Stimulated activated naive CD8-positive, alpha-beta T cell treated with anti-CD3 and anti-CD28 coated beads, Interleukin-15, Interleukin-2, amounts not matched to agents 100 U/mL and 50 U/mL, for 24 hours (primary cell): ENCODE measurements at regions not wholly inside any gene's neighbourhood (a gene's known extent, or its start where the extent isn't known, plus 50 kb on each side); places are given as distances from the start of the nearest gene placed in this dataset.

ENCODE experiments used
- ATAC-seq: fragments of 150-1000 bp; cut with Tn5 transposase; one replicate; pipeline ENCODE4 v1.10.0; 2021
- DNase-seq: peaks from one replicate; pipeline ENCODE4 v3.0.0; 2021

DNA sequence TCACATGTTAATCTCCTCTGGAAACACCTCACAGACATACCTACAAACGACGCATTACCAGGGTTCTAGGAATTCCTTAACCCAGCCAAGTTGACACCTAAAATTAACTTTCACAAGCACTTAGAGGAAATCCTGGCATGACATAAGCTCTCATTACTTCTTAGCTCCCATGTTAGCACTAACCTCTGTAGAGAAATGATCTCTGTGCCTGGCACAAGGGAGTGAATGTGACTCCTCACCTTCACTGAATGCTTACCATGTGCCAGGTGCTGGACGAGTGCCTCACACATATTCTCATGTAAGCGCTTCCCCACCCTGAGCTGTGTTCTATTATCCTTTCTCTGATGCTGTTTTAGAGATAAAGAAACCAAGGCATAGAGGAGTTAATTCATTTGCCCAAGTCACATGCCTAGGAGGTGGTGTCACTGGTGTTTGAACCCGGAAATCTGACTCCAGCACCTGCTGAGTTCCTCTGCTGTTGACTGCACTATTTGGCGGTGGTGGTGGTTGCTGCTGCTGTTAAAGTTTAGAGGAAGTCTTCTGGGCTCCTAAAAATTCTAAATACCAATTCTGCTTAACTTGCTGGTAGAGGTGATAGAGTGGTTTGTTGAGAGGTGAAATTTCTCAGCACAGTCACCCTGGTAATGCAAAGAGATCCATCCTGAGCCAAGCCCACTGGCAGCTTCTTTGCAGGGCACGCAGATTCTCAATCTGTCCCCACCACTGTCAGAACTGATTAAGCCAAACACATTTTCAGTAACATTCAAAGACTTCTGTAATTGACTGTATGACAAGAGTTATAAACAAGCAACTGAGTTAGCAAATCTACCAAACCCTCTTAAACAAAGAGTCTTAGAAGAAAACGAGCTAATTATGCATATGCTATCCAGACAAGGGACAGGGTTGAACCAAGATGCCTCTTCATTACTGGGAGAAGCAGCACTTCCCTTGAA lies 200.3 kb downstream of the CMPK2 start:
- ATAC-seq (no peak), DNase-seq (no peak)

DNA sequence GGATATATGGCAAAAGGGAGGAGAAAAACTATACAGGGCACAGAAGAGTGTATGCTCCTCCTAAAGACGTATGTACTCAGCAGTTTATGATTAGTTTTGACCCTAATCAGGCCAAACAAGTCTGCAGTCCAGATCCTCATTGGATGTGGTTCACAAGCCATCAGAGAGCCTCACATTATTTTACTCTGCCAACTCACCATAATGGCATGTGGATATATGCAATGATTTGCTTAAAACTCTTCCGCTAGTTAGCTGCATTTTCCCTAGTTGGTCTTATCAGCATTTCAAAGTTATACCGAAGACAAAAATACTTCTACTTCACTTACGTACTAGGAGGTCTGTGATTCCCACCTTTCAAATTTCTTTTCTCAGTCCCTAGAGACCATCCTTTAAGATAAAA lies 198.4 kb downstream of the CMPK2 start:
- ATAC-seq (no peak), DNase-seq (no peak)

DNA sequence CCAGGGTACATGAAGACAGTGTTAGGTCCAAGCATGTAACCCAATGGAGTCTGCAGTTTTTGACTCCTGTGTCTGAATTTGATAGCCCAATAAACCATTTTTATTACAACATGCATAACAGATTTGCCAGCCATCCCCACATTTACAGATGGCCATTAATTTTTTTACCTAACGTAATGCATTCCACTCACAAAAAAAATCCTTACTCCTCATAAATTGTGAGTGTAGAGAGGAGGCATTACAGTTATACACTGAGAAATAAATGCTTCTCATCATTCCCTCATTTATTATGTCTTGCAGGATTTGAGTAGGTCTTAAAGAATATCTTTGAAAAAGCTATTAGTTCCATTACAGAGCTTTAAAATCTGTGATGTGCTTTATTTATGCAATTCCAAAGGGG lies 193.8 kb downstream of the CMPK2 start:
- ATAC-seq (no peak), DNase-seq (no peak)

DNA sequence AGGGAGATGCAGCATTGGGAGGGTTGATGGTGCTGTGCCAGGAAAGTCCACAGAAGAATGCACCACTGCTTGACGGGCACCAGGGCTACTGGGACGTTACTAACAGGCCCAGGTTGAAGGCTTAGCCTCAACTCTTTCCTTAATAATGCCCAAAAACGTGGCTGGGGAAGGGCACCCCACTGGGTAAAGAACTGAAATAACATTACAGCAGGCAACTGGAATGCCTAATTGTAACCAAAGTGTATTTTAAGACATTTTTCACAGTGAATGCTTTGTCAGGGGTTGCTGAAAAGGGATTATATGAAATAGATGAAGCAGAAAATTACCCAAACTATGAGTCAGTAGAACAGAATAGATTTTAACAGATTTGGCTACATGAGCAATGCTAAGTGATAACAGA lies 191.3 kb downstream of the CMPK2 start:
- no peak for DNase-seq
- no peak for ATAC-seq

DNA sequence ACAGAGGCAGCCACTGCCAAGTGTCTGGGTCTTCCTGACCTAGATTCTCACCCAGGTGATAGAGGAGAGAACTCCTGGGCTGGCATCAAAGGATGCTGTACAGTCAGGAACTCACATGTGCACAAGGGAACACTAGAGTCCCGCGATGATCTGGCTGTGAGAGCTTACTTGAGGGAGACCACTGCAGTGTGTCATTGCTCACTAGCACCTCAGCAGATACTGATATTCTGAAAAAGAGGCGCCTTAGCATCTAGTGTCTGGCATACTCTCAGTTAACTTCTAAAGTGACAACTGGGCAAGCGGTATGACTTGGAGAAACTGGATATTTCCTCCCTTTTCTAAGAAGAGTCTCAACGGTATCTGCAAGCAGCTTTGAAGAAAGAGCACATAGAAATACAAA lies 189.9 kb downstream of the CMPK2 start:
- no peak for ATAC-seq
- DNase-seq, result no peak

DNA sequence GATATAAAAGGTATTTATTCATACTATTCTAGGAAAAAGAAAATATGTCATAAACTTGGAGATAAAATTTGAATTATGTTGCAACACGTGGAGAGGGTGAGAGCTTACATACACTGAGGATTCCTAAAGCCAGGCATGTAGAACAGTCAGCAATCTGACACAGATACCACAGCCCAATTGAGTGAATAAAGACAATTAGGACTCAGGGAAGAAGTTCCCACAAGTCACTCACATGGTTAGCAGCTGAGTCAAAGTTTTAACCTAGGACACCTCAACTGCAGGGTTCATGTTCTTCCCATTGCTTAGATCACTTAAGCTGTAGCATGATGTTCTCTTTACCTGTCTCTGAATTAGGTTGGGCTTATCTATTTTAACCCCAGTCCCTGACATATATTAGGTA lies 189.5 kb downstream of the CMPK2 start:
- no peak for ATAC-seq
- DNase-seq, result no peak

DNA sequence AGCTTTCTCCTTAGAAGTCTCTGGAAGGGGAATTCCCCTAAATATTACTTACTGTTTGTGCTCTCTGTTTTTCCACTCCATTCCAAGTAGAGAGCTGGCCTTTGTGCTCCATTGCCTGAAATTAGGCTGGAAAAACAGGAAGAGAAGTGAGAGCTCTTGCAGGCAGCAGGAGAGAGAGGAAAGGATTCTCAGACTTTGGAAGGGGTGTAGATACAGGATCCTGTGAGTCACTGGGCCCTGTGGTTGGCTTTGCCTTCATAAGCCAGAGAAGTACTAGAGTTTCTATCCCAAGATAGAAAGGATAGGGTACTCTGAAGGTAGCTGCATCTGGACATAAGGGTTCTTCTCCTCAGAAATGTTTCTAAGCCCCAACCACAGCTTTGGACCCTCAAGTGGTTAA lies 188.9 kb downstream of the CMPK2 start:
- ATAC-seq (no peak), DNase-seq (no peak)

DNA sequence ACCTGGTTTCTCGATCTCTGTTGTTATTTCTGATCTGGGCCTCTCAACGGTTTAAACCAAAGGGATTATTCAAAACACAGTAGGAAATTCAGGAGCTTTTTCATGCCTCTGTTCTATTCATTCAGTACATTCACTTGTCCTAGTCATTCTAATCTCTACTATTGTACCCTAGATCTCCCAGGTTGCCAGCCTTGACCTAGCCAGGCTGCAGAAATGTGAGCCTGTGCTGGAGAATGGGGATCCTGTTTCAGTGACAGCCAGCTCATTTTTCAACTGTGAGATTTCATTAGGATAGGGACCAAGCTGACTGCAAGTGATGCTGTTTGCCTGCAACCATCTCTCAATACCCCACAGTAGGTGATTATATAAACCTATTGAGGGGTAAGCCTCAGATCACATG lies 186.2 kb downstream of the CMPK2 start:
- DNase-seq (no peak), ATAC-seq (no peak)

DNA sequence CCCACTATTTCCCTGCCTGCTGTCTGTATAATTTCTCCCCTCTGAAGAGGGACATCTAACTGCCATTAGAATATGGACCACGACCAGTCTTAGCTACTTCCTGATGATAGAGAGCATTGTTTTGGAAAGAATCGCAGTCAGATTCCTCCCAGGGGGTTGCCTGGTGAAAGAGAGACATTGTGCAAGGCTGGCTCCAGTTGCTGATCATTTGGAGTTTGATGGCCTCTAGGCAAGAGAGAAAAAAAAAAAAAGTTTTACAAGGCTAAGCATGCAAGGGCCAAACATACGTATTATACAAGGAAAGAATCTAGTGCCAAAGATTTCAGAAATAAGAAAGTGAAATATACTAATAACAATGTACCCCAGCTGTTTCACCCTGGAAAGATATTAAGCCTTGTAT lies 182.2 kb downstream of the CMPK2 start:
- no peak for DNase-seq
- no peak for ATAC-seq

DNA sequence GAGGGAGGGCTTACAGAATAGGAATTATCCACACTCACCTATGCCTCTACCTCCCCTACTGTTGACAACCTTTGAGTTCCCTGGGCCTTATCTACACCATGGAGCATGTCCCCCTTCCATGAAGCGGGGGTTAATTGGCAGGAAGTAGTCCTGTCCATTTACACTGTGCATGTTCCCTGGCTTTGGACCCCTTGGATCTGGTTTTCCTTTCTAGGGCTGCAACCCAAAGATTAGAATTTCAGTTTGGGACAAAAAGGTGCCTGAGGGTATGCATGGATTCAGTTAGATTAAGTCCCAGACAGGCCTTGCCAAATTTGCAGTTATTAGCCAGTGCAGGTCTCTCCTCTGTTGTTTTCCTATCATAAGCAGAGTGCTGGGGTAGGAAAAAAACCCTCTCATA lies 180.3 kb downstream of the CMPK2 start:
- DNase-seq (no peak), ATAC-seq (no peak)

DNA sequence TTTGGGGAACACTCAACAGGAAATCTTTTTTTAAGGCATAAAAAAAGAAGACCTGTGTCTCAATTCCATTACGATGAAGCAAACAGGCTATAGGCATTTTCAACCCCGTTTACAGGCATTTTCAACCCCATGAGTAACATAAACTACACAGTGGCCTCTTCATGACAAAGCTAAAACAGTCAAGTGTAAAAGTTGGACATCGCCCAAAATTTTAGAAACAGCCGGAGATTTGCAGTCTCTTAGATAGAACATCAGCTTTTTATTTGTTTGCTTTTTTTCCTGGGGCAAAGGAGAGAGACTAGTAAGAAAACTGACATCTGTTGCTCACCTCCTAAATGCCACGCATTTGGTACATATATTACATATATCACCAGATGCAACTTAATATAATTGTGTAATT lies 173.7 kb downstream of the CMPK2 start:
- no peak for ATAC-seq
- no peak for DNase-seq

DNA sequence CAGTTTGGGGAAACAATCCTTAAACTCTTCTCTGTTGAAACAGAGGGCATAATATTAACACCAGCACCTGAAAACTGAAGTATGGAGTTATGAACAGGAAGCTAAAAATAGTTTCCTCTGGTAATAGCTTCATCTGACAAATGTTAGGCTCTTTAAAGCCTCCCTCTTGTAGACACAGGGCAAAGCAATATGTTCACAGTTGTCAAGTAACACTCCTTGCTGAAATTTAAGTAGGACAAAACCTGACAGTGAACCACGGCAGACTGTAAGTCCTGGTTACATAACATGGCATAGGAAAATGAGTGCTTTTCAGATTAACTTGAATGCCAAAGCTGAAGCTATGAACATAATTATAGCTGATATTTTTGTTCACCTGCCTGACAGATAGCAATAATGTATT lies 172.9 kb downstream of the CMPK2 start:
- DNase-seq (no peak), ATAC-seq (no peak)

DNA sequence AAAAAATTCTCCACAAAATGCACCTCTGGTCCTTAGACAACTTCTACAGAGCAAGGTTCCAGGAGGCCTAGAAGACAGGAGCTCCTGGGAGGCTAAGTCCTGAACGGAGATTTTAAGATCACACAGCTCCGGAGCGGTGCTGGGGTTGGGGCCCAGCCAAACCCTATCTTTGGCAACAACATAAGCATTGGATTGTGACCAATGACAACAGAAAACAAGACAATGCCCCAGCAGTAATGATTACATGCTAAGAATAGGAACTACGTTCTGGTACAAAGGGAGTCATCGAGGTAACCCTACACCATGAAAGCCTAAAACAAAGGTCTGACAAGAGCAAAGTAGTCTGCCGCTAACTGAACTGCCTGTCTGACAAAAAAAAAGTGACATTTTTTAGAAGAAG lies 171.2 kb downstream of the CMPK2 start:
- ATAC-seq (no peak), DNase-seq (no peak)

DNA sequence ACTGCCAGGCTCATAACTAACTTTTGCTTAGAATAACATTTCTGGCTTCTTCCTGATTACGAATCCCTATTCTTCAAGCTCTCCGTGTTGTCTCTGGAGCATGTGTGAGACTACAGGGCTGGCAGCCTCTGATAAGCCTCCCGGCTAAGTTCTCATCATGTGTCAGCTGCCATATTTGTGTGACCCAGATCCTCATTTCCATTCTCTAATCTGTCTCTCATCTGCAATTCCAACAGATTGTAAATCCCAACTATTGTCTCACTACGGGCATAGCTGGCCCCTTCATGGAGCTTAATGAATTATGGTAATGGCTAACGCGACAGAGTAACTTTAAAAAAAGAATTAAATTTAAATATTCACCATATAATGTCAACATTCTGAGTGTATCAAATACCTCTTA lies 165.4 kb downstream of the CMPK2 start:
- DNase-seq (no peak), ATAC-seq (no peak)

DNA sequence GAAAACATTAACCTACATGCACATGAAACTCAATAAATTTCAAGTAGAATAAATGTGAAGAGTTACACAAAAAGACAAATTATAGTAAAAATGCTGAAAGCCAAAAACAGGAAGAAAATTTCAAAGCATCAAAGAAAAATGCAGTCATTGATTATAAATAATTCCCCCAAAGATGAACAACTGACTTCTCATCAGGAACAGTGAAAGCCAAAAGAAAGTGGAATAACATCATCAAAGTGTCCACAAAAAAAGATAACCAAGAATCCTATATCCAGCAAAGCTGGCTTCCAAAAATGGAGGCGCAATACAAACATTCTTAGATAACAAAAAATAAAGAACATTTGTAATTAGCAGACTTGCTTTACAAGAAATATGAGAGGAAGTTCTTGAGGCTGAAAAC lies 161.6 kb downstream of the CMPK2 start:
- no peak for ATAC-seq
- no peak for DNase-seq

DNA sequence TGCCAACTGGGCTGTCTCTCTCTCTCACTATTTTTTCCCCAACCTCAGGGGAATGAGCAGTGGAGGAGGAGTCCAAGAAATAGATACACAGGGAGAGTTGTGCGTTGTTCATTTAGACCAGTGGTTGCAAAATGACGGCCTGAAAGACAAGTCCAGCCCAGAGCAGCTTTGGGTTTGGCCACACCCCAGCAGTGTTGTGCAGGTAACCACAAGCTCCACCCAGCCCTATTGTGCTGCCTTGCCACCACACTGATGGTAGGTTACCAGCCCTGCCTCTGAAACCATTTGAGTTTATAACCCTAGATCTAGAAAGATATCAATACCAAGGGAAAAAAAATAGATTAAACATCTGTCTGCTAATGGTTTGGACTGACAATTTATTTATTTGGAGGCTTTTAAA lies 144.3 kb downstream of the CMPK2 start:
- DNase-seq (no peak), ATAC-seq (no peak)

DNA sequence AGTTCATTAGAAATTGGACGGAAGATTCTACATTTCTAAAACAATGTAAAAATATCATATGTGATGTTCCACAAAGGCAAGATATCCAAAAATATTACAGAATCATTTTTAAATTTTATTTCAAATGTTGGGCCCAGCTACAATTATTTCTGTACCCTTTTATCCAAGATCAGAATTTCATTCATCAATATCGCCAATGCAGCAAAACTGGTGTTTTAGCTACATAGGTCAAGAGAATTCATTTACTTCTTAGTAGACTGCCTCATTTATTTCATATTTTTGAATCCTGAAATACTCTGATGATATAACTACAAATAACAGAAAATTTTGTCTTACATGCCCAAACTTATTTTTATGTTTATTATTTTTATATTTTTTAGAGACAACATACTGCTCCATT lies 143.1 kb downstream of the CMPK2 start:
- no peak for ATAC-seq
- DNase-seq, result no peak

DNA sequence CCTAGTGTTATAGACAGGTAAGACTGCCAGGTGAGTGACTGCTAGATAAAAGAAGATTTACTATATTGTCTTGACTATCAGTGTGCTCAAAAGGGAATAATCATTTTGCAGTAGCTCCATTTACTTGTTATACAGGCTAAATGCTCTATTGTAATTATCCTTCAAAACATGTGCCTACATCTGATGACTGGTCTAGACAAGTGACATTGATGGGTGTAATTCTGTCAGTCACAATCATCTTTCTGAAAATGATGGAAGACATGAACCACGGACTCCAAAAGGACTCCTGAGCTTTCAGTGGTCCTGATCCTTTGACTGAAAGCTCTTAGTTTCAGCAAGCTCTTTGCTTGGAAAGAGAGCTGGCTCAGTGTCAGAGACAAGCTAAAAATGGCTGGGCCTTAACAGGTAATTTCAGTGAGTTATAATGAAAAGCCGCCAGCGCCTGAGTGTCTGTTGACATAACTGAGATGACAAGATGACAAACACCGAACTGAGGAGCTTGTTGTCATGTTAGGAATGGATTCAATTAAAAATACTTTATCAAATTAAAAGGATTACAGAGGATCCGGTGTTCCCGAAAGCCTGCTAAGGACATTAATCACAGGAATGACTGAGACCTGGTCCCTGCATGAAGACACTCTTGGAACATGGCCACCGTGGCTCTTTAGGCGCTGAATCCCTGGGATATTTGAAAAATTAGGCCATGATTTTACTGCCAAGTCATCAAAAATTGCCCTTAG lies 141.7 kb downstream of the CMPK2 start:
- ATAC-seq (no peak), DNase-seq (no peak)

DNA sequence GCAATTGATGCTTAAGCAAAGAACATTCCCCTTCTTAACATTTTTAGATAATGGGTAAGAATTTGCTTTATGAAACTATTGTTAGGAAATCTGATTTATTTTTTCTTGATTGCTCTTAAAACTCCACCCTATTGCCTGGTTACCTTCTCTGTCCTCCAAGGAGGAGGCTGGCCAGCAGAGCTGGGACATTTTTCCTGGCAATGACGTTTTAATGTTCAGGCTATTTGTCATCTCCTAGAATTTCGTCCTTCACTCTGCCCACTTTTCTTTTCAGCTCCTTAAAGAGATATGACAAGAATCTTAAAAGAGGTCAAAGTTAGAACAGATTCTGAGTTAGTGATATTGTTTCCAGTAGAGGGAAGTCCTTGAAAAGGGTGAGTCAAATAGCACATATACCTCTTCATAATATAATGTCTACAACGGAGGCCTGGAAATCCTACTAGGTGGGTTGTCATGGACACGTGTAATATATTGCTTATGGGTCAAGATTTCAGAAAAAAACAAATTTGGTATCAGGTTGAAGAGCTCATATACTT lies 141.0 kb downstream of the CMPK2 start:
- ATAC-seq (no peak), DNase-seq (no peak)

DNA sequence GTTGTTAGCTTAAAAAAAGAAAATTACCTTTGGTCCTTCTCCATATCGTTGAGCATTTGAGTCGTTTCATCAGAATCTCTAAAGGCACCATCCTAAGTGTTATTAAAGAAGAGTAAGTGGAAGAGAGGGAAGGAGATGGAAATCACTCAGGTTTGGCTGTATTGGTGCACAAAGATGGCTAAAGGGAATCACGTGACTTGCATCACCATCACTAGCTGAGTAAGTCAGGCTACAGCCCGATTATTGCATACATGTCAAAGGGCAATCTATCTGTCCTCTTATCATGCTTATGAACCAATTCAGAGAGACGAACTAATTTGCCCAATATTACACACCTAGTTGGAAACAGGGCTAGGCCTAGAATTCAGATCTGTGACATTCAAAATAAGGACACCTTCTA lies 137.6 kb downstream of the CMPK2 start:
- DNase-seq (no peak), ATAC-seq (no peak)

DNA sequence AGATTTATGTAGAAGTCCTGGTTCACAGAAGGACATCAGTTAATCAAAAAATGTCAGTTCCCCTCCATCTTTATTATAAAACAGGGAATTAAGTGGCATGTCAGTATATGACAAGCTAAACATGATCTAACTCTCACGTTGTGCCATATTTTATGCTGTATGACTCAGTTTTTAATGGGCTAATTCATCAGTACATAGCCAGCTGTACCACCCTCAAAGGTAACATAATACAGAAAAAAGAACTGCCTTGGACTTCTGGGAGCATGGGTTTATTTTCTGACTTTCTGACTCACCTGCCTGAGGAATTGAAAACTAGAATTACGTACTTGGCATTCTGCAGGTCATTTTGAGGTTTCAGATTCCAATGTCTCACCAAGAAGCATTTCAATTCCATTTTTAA lies 135.7 kb downstream of the CMPK2 start:
- DNase-seq, result no peak
- no peak for ATAC-seq

DNA sequence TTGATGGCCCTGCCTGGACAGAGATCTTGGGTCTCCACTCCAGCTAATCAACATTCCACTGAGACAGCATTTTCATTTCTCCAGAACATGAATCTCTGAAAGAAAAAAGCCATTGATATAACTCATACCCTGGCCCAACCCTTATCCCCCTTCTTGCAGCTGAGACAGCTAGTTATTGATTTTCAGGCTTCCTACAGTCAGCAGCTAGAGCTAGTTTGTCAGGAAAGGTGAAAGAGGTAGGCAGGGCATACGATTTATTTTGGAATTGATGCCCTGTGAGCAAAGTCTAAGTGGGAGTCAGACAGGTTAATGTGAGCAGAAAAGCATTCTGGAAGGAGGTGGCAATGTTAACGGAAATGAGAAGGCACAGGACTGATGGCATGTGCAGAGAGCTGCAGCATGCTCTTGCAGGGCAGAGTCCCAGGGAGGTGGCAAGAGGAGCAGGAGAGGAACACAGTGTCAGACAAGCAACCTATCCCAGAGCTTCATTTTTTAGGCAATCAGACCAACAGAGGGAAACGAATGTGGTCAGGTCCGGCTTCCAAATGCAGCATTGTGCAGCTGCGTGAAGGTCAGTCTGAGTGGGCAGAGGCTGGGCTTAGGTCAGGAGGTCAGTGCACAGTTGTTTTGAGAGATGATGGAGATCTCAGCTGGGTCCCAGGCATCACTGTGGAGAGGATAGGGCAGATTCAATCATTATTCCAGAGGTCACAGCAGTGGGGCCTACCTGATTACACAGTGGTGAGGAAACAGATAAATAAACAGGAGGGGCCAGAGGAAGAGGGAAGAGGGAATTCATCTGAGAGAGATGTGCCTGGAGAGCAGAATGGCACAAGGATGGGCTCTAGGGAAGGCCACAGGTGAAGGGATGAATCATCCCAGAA lies 134.8 kb downstream of the CMPK2 start:
- ATAC-seq (no peak), DNase-seq (no peak)
